Lower leg skin (tissue), 3 donors: ENCODE measurements at regions not wholly inside any gene's neighbourhood (a gene's known extent, or its start where the extent isn't known, plus 50 kb on each side); places are given as distances from the start of the nearest gene placed in this dataset.

ENCODE experiments used
- POLR2A ChIP-seq, 2 donors: fragments of 450-650 bp; IDR thresholded peaks; one replicate each; pipeline ENCODE4 v1.6.1; 2016 to 2017; ENCODE audit warnings: antibody characterized with exemption in 2 of 2, mild to moderate bottlenecking in 1 of 2, moderate library complexity in 1 of 2
- TF ChIP-seq, protein P1 (sequence below), 3 donors: fragments of 450-650 bp; IDR thresholded peaks; one replicate each; pipeline ENCODE4 v1.5.1; 2016; ENCODE audit warnings: antibody characterized with exemption in 3 of 3, mild to moderate bottlenecking in 3 of 3, moderate library complexity in 2 of 3

DNA sequence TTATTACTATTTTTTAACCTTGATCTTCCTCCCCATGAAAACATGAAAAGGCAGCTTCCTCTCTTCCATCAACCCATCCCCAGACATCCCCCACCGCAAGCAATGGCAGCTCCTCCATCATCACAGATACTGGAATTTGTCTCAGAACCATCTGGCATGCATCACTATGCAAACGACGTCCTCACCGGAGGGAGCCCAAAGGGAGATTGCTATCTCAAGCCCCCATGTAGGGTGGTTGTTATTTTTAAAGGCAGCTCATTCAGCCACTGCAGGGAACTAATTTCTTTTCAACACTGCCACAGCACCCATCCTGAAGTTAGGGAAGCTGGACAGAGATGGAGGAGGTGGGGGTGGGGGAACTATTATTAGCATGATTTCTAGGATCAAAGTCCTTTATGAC lies 222.5 kb downstream of the FOXL1 start:
- TF ChIP-seq, protein P1, sequence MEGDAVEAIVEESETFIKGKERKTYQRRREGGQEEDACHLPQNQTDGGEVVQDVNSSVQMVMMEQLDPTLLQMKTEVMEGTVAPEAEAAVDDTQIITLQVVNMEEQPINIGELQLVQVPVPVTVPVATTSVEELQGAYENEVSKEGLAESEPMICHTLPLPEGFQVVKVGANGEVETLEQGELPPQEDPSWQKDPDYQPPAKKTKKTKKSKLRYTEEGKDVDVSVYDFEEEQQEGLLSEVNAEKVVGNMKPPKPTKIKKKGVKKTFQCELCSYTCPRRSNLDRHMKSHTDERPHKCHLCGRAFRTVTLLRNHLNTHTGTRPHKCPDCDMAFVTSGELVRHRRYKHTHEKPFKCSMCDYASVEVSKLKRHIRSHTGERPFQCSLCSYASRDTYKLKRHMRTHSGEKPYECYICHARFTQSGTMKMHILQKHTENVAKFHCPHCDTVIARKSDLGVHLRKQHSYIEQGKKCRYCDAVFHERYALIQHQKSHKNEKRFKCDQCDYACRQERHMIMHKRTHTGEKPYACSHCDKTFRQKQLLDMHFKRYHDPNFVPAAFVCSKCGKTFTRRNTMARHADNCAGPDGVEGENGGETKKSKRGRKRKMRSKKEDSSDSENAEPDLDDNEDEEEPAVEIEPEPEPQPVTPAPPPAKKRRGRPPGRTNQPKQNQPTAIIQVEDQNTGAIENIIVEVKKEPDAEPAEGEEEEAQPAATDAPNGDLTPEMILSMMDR (IDR thresholded peaks at IDR 0.05): no peak
- TF ChIP-seq POLR2A (IDR thresholded peaks at IDR 0.05): no peak
